ENCODE measurements at regions not wholly inside any gene's neighbourhood (a gene's known extent, or its start where the extent isn't known, plus 50 kb on each side); places are given as distances from the start of the nearest gene placed in this dataset.

- ATAC-seq (no peak), DNase-seq (no peak)
- intact Hi-C loops (cut with DNase I) = no loop called here
- no peaks in the 10 kb centered on the region for H3K27me3 ChIP-seq
- WGBS, 2 donors = 20 to 21% methylated on average over 4 of the region's 4 CpGs
- TF ChIP-seq CTCF (IDR thresholded peaks at IDR 0.05) (no peak), POLR2A (IDR thresholded peaks at IDR 0.05) (no peak)
- no peaks in the 10 kb centered on the region for H3K36me3 ChIP-seq (replicated peaks in 1 of 2; ENCODE audit: insufficient read depth in 1 of 2, low read depth in 2 of 2)
- no peaks in the 10 kb centered on the region for H3K9me3 ChIP-seq
- H3K4me3 ChIP-seq = no peak overlapping the region
- H3K4me1 ChIP-seq = peaks cover 5% of the 10 kb centered on the region
- no peak overlapping the region for H3K27ac ChIP-seq
Measured at GRCh38 chr16:22728167-22728836, 85.7 kb upstream of the HS3ST2 start.

DNA sequence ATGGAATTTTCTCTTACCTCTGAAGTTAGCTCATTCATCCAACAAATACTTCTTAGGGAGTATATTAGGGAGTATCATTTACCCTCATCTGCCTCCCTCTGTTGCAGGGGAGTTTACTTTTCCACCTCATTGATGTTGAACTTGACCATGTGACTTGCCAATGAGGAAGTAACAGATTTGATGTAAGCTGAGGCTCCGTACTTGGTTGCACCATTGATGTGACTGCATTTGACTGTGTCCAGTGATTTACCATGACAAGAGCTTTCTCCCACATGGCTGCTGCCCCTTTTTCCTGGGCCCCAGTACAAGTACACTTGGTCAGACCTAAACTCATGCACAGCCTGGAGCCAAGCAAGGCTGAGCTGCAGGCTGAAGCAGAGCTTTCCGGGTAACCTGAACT, 81.6 kb upstream of the HS3ST2 start:
- H3K4me3 ChIP-seq = no peak overlapping the region
- 68 to 75% methylated on average over 2 of the region's 2 CpGs for WGBS, 2 donors
- no peak for TF ChIP-seq POLR2A (IDR thresholded peaks at IDR 0.05)
- H3K27me3 ChIP-seq = no peaks in the 10 kb centered on the region
- H3K27ac ChIP-seq = no peak overlapping the region
- intact Hi-C loops (cut with DNase I) = no loop called here
- no peaks in the 10 kb centered on the region for H3K9me3 ChIP-seq
- DNase-seq (no peak), ATAC-seq (no peak)
- H3K4me1 ChIP-seq = peaks cover 5% of the 10 kb centered on the region
- no peaks in the 10 kb centered on the region for H3K36me3 ChIP-seq (replicated peaks in 1 of 2; ENCODE audit: insufficient read depth in 1 of 2, low read depth in 2 of 2)

- H3K27me3 ChIP-seq = no peaks in the 10 kb centered on the region
- DNase-seq = no peak
- TF ChIP-seq CTCF (IDR thresholded peaks at IDR 0.05) (no peak), POLR2A (IDR thresholded peaks at IDR 0.05) (no peak)
- intact Hi-C loops (cut with DNase I) = no loop called here
- no peak overlapping the region for H3K4me3 ChIP-seq
- peaks cover under 1% of the 10 kb centered on the region for H3K4me1 ChIP-seq
- no peak for ATAC-seq
- no peaks in the 10 kb centered on the region for H3K36me3 ChIP-seq (replicated peaks in 1 of 2; ENCODE audit: insufficient read depth in 1 of 2, low read depth in 2 of 2)
- H3K9me3 ChIP-seq = no peaks in the 10 kb centered on the region
- 63 to 81% methylated on average over 4 of the region's 4 CpGs for WGBS, 2 donors
- H3K27ac ChIP-seq = no peak overlapping the region
Measured at GRCh38 chr16:22732959-22733358, 81.0 kb upstream of the HS3ST2 start.

DNA sequence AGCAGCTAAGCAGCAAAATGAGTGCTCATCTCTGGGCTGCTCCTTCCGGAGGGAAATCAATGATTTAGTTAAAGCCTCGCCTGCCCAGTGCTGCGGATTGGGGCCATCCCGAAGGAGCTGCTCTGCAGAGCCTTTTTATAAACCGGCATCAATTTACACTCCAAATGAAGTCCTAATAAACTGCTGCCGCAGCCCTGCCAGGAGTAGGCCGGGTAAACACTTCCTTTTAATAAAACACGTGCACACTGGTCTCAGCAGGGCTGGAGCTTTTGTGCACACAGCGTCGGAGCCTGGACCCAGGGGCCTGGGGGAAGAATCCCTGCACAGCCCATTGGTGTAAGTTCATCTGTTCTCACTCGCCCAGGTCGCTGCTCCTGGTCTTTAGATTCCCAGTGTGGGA, 79.6 kb upstream of the HS3ST2 start:
- TF ChIP-seq POLR2A (IDR thresholded peaks at IDR 0.05) (no peak), CTCF (IDR thresholded peaks at IDR 0.05) (no peak)
- DNase-seq = no peak
- Histone ChIP-seq H3K4me1 (no peaks in the 10 kb centered on the region), H3K4me3 (no peak overlapping the region), H3K27ac (no peak overlapping the region), H3K36me3 (replicated peaks in 1 of 2; ENCODE audit: insufficient read depth in 1 of 2, low read depth in 2 of 2) (no peaks in the 10 kb centered on the region), H3K9me3 (no peaks in the 10 kb centered on the region), H3K27me3 (no peaks in the 10 kb centered on the region)
- intact Hi-C loops (cut with DNase I) = no loop called here
- WGBS, 2 donors = 51 to 65% methylated on average over 12 of the region's 12 CpGs
- ATAC-seq = no peak

GRCh38 chr16:22736791-22737190, 77.2 kb upstream of the HS3ST2 start:
- Histone ChIP-seq H3K27ac (no peak overlapping the region), H3K9me3 (no peaks in the 10 kb centered on the region), H3K27me3 (no peaks in the 10 kb centered on the region), H3K36me3 (replicated peaks in 1 of 2; ENCODE audit: insufficient read depth in 1 of 2, low read depth in 2 of 2) (no peaks in the 10 kb centered on the region), H3K4me1 (no peaks in the 10 kb centered on the region), H3K4me3 (no peak overlapping the region)
- ATAC-seq = no peak
- 64 to 78% methylated on average over 1 of the region's 1 CpG for WGBS, 2 donors
- no peak for TF ChIP-seq CTCF (IDR thresholded peaks at IDR 0.05)
- no peak for TF ChIP-seq POLR2A (IDR thresholded peaks at IDR 0.05)
- intact Hi-C loops (cut with DNase I) = no loop called here
- DNase-seq = no peak
